NCI-H510A (cell line): ENCODE measurements at regions not wholly inside any gene's neighbourhood (a gene's known extent, or its start where the extent isn't known, plus 50 kb on each side); places are given as distances from the start of the nearest gene placed in this dataset.
A peak's percentile ranks its signal among the peaks of the same experiment; 100 is the strongest.

Experiments used
- DNase-seq: peaks from one replicate; lab custom pipeline; 2025; lab: John Stamatoyannopoulos, UW

DNA sequence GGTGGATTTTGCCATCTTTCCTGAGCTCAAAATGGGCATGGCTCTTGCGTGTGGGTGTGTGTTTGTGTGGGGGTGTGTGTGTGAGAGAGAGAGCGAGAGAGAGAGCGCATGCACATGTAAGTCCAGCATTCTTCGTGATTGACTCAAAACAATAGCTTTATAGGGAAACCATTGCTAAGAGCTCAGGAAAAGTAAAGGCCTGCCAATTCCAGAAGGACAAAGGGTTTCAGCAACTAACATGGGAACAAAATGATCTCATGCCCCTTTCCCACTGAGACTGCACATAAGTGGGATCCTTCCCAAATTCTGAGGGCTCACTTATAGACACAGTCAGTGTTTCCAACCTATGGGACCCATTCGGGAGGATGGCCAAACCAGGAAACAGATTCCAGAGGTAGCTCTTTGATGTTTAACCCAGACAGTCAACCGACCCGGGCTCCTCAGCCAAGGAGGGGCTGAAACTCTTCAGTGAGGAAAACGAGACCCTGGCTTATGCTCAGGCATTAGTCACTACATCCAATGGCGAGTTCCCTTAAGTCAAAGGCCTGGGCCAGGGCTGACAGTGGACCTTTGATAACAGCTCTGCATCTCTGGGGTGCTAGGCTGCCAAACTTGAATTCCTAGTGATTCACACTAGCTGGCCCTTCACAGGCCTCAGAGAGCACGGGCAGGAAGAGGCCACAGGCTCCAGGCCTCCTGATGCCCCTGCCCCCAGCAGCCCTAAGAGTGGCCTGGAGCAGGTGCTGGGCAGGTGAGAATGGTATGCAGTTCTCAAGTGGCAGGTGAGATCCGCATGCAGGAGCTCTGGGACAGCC lies 305.0 kb upstream of the C2CD4B start:
- peak; percentile 42 for DNase-seq

DNA sequence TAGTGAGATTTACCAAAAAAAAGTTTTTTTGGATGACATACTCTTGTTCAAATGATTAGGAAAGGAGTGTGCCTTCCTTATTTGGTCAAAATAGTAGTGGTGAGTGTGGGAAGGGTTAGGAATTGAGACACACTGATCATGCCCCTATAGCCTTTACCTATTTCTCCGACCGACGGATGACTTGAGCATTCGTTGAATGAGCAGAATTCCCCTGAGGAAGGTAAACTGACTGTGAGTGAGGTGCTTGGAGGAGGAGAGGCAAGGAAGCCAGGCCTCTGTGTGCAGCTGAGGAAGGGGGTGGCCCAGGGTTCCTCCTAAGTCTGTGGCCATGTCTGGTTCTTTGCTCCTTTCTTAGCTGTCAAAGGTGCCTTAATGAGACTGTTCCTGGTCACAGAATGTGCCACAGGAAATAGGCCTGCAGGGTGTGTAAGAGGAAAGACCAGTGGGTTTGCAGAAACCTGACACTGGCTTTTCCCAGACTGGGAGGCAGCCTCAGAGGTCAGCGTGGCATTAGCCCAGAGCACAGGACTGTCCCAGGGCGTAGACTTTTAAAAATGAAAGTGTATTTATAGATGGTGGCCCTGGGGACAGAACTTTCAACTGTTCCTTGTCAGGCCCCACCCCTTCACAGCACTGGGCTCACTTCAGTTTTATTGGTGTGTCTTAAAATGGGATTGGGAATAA lies 307.7 kb upstream of the C2CD4B start:
- no peak for DNase-seq

DNA sequence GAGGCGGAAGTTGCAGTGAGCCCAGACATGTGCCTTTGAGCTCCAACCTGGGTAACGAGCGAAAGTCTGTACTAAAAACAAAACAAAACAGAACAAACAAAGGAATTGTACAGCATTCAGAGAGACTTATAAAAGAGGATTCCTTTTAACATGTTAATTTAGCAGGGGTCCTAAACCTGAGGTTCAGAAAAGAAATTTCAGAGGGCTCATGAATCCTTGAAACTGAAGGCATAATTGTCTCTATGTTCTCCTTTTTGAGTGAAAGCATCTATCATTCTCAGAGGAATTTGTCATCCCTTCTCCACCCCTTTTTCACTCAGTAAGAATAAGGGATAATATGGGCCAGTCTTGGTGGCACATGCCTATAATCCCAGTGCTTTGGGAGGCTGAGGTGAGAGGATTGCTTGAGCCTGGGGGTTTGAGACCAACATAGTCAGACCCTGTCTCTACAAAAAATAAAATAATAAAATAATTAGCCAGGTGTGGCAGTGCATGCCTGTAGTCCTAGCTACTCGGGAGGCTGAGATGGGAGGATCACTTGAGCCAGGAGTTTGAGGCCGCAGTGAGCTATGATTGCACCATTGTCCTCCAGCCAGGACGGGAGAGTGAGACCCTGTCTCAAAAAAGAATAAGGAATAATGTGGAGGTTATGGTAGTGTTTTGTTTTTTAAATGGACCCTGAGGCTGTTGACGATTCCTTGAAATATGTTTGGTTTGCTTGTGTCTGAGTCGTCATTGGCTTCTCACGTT lies 309.1 kb upstream of the C2CD4B start:
- no peak for DNase-seq

GRCh38 chr15:62474771-62475124 lies 309.7 kb upstream of the C2CD4B start:
- DNase-seq: no peak

DNA sequence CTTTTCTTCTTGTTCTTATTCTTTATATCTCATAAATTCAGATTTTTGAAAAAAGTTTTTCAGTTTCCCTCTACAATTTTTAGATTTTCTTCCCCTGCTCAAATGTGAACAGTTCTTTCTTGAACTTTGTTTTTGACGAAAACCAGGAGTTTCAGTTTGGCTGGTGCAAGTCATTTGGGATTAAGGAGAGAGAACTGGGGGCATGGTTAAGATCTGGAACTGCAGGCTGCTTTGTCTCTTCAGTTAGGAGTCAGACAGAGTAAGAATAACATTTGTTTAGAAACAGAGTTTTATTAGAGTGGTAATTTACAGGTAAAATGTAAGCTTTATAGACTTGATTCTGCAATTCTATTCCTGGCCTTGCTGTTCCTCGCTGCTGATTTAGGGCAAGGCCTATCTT lies 310.5 kb upstream of the C2CD4B start:
- DNase-seq: no peak

DNA sequence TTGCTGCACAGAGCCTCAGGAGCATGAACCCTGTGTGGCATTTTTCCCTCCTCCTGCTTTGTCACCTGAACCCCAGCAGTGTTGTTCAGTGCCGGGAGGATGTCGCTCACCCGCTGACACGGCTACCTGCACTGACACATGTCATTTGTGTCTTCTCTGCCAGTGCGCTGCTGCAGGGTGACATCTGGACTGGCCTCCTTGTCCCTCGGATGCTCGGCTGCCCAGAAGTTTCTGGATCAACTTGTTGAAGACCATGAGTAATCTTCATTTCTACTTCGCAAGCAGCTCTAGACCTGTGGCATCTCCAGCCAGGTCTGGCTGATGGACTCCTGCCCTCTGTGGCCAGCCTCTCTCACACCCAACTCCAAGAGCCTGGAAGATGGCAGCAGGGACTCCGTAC lies 311.1 kb upstream of the C2CD4B start:
- DNase-seq: no peak

DNA sequence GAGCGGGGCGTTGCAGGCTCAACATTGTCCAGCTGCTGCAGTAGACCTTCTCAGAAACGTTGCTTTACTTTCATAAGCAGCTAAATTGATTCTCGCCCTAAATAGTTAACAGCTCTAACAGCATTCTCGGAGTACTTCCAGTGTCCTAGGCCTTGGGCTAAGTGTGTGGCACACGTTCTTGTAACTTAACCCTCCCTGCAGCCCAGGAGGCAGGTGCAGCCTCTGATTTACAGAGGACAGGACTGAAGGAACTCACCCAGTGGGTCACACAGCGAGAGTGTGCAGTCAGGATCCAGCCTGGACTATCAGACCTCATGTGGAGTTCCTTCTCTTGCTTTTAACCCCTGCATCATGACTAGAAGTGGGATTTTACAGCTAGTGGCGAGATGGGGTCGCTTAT lies 312.8 kb upstream of the C2CD4B start:
- DNase-seq: no peak

- DNase-seq: no peak
These were observed 317.8 kb upstream of the C2CD4B start for GRCh38 chr15:62482785-62483429.

- no peak for DNase-seq
These were observed 318.7 kb upstream of the C2CD4B start for GRCh38 chr15:62483814-62484213.

DNA sequence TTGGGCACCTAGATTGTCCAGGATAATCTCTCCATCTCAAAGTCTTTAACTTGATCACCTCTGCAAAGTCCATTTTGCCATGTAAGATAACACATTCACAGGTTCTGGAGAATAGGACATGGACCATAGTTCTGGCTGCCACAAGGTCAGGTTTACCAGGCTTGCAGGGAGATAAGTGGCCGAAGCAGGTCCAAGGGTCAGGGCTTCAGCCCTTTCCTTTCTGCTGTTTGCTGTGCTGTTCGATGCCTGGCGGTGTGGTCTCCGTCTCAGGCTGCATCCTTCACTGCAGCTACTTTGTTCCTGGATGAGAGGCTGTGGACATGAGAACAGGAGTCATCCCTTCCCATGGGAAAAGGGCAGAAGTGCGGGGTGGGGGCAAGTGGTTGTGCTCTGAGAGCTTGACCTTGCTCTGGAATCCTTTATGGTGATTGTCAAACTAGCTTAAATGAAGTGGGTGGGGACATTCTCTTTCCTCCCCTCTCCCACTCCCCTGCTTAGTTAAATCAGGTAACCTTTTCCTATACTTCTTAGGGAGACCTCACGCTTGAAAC lies 320.2 kb upstream of the C2CD4B start:
- DNase-seq: no peak

DNA sequence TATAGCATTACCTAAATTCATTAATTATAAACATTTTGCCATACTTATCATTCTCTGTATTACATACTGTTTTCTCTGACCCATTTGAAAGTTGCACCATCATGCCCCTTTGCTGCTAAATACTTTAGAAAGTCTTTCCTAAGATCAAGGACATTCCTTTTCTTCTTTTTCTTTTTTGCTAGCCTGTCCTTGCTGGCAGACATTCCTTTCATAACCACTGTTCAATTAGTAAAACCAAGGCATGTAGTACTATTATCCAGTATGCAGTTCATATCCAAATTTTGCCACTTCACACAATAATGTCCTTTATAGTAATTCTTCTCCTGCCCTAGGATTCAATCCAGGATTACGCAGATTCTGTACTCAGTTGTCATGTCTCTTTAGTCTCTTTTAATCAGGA lies 321.0 kb upstream of the C2CD4B start:
- DNase-seq: no peak

DNA sequence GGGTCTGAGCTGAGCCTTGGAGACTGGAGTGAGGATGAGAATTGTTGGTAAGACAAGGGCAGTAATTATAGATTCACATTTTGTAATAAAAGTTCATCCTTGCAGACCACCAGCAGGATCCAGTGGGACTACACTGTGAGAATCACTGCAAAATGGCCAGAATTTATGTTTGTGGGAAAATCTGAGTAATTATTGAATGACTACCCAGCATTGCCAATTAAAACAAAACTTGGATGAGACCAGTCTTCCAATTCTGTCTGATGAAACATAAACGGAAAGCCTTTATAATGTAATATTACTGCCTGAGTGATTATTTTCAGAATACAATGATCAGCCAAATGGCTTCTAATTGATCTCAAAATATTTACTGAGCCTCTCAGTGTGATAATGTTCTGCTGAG lies 323.3 kb upstream of the C2CD4B start:
- no peak for DNase-seq

GRCh38 chr15:62491642-62492041 lies 326.6 kb upstream of the C2CD4B start:
- no peak for DNase-seq

DNA sequence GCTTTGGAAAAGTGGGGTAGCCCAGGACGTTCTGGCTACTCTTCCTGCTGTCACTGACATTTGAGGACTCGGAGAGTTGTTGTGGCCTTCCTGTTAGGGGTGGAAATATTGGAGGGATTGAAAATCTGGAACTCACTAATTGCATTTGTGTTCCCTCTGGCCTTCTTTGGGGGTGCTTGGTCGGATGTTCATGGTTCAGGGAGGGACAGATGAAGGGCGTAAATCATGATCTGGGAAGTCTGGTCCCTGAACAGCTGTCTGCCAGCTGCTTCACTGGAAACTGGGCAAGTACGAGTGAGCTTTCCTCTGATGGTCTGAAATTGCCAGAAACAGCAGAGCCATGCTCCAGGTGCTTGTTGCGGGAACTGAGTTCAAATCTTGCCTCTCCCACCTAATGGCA lies 327.8 kb upstream of the C2CD4B start:
- no peak for DNase-seq

DNA sequence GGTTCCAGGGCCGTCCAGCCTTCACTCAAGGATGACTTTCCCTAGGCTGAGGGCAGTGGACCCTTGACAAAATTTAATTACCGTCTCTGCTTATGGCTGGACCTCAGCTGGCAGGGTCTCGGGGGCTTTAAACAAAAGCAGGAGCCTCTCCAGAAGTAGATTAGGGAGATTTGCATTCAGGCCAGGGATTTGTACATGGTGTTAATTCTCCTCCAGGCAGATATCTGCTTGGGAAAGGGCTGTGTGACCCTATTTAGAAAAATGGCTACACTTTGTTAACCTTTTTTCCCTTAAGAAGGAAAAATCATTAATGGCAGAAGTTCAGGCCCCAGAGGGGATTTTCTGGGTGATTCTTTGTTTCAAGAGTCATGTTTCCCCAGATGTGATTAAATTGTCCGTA lies 329.1 kb upstream of the C2CD4B start:
- no peak for DNase-seq

DNA sequence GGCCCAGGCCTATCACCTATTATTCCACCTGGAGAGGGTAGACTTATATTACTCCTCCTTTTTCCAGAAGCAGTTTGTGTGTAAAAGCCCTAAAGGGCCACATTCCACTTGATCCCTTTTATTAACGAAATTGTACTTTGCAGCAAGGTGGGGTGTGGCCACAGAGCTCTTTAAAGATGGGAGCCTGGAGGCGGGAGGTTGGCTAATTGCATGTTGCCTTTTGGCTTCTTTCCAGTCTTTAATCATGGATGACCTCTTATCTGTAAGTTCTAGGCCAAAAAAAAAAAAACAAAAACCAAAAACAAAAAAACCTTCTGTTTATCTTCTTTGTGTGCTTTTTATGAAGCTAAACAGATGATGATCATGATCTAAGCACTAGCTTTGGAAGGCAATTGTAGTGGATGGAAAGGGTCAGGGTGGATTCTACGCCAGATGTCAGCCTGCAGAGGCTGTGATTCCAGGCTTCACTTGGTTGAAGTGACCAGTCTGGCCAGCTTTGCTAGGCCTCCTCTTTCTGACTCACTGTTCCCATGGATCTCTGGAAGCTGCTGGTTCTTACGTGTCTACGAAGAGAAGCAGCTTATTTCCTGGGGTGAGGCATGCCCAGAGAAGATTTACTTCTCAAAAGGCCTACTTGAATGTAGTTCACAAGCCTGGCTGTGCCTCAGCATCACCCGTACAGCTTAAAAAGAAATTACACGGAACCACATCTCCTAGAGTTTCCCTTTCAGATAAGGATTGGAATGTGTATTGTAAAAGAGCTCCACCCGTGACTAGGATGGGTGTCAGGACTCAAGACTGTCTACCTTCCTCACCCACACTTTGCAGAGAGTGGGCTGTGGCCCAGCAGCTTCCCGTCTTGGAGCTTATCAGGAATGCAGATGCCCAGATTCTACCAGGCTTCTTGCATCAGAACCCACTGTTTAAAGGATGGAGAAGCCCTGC lies 330.9 kb upstream of the C2CD4B start:
- DNase-seq: no peak

- no peak for DNase-seq
These were observed 332.3 kb upstream of the C2CD4B start for GRCh38 chr15:62497356-62497755.

- no peak for DNase-seq
These were observed 333.2 kb upstream of the C2CD4B start for GRCh38 chr15:62498278-62498677.

- no peak for DNase-seq
These were observed 333.6 kb upstream of the C2CD4B start for GRCh38 chr15:62498712-62499111.

GRCh38 chr15:62500325-62500724 lies 335.2 kb upstream of the C2CD4B start:
- DNase-seq: no peak

DNA sequence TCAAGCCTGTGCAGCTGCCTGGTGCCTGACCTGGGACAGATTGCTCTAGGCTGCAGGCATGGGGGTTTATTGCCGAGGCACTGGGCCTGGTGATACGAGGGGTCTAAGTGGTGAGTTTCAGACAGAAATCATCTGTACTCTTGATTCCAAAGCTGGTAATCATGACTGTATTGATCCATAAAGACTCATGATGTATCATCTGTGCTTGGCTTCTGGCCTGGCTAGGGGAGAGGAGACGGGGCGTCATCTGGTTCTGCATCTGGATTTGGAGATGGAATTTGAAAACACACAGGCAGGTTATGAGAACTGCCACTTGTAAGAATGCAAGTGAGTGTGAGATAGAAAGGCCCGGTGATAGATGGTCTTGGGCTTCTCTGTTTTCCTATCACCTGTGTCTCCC lies 337.4 kb upstream of the C2CD4B start:
- DNase-seq: no peak
